VCaP (cell line): ENCODE measurements at regions not wholly inside any gene's neighbourhood (a gene's known extent, or its start where the extent isn't known, plus 50 kb on each side); places are given as distances from the start of the nearest gene placed in this dataset.

ENCODE experiments used
- H3K27ac ChIP-seq: fragments of 450-650 bp; 2 replicates; pipeline ENCODE4 v1.5.1; 2017
- TF ChIP-seq, protein P1 (sequence below): fragments of 450-650 bp; conservative IDR thresholded peaks from 2 replicates; pipeline ENCODE4 v1.5.1; 2017; ENCODE audit warnings: mild to moderate bottlenecking, moderate library complexity

DNA sequence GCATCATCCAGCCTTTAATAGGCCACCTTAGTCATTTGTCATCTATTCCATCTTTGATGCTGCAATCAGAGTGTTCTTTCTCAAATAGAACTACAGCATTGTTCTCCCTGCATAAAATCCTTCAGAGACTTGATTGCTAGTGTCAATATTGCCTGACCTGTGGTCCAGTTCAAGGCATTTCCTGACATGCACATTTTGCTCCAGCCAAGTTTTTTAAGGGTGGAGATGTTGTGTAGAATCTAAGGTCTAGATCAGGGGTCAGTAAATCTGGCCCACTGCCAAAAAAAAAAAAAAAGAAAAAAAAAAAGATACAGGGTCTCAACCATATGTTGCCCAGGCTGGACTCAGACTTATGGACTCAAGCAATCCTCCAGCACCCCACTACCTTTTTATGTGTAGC is 354.4 kb downstream of the FRK start:
- H3K27ac ChIP-seq, result peak overlapping the region; percentile 49
- TF ChIP-seq, protein P1, sequence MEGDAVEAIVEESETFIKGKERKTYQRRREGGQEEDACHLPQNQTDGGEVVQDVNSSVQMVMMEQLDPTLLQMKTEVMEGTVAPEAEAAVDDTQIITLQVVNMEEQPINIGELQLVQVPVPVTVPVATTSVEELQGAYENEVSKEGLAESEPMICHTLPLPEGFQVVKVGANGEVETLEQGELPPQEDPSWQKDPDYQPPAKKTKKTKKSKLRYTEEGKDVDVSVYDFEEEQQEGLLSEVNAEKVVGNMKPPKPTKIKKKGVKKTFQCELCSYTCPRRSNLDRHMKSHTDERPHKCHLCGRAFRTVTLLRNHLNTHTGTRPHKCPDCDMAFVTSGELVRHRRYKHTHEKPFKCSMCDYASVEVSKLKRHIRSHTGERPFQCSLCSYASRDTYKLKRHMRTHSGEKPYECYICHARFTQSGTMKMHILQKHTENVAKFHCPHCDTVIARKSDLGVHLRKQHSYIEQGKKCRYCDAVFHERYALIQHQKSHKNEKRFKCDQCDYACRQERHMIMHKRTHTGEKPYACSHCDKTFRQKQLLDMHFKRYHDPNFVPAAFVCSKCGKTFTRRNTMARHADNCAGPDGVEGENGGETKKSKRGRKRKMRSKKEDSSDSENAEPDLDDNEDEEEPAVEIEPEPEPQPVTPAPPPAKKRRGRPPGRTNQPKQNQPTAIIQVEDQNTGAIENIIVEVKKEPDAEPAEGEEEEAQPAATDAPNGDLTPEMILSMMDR, result no peak

DNA sequence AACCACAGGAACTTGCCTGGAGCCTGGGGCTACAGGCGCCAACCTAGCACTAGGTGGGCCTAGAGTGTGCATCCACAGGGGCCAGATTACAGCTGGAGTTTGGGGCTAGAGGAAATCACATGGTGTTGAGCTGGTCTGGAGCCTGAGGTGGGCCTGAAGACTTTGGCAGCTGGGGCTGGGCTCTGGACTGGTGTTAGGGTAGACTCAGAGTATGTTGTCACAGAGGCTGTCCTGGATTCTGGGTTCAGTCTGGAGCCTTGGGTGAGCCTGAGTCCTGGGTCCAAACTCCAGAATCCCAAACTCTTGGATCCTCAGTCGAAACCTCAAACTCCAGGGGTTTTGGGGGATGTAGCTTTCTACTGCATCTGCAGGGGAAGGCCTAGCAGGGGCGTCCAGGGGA is 356.7 kb downstream of the FRK start:
- TF ChIP-seq, protein P1, result no peak
- H3K27ac ChIP-seq, result no peak overlapping the region

- H3K27ac ChIP-seq, result no peak overlapping the region
- TF ChIP-seq, protein P1, result no peak
Observed at GRCh38 chr6:115691433-115691832, 369.3 kb downstream of the FRK start.

DNA sequence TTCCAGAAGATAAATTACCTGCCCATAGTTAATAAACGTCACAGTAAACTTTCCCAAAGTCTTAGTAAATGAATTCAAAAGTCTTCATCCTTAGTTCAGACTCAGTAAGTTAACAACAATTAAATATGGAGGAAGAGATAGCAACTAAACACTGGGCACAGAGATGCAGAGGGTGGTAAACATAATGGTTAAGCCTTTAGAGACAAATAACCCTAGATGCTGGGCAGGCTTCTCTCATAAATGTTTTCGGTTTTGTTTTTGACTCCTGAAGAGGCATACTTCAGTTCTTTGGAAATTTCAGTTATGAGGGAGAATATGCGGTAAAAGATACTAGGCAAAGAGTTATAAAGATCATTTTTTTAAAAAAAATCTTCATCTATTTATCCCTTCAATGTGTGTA is 369.8 kb downstream of the FRK start:
- TF ChIP-seq, protein P1, result no peak
- no peak overlapping the region for H3K27ac ChIP-seq

DNA sequence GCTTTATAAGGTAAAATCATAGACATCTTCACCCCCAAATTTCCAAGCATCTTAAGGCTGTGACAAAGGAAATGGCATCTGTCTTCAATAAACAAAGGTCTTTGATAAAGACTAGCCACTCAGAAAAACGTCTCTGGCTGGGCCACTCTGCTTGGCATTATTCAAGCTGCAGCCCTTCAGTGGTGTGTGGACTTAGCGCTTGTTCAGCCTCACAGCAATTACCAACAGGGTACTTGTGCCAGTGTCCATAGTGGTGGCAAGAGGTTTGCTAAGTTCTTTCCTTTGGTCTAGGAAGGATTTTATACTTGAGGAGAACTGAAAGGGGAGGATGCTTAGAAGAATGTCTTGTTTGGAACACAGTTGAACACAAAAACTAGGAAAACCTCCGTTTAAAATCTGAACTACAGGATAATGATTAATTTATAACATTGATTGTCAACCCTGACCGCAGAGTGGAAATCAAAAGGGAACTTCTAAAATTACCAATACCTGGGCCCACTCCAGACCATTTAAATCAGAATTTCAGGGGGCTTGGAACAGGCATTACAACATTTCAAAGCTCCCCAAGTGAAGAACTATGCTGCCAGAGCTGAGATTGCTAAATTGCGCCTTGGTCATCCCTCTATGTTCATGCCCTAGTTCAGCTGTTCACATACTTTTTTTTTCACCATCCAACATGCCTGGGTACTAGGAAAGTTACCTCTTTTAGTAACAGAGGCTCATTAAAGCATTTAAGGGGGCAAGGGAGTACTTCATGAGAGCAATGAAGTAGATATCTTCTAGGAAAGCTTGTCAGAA is 378.5 kb downstream of the FRK start:
- no peak overlapping the region for H3K27ac ChIP-seq
- TF ChIP-seq, protein P1, result no peak

DNA sequence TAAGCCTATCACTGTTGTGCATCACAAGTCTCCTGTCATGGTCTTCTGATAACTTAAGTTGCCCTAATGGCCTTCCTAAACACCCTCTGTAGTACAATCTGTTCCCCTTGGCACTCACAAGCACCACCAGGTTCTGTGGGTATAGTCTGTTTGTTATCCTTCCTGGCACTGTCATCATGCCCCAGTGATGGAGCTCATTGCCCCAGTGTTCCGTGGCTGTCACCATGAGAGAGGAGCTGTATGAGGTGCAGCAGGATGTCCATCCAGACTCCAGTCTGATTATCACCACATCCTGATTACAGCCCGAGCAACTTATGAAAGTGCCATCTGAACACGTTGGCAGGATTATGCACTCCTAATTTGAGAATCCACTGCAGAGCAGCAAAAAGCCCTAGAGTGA is 380.1 kb downstream of the FRK start:
- H3K27ac ChIP-seq, result no peak overlapping the region
- TF ChIP-seq, protein P1, result no peak

GRCh38 chr6:115677198-115677597 is 383.5 kb downstream of the FRK start:
- no peak overlapping the region for H3K27ac ChIP-seq
- TF ChIP-seq, protein P1, result no peak
